Stimulated activated CD4-positive, alpha-beta T cell treated with anti-CD3 and anti-CD28 coated beads, Interleukin-2, amount 100 ng/mL, for 48 hours (primary cell): ENCODE measurements at regions not wholly inside any gene's neighbourhood (a gene's known extent, or its start where the extent isn't known, plus 50 kb on each side); places are given as distances from the start of the nearest gene placed in this dataset.

Experiments used
- DNase-seq, 2 donors: peaks; one replicate each; pipeline ENCODE4 v3.0.0-alpha.2; 2020

DNA sequence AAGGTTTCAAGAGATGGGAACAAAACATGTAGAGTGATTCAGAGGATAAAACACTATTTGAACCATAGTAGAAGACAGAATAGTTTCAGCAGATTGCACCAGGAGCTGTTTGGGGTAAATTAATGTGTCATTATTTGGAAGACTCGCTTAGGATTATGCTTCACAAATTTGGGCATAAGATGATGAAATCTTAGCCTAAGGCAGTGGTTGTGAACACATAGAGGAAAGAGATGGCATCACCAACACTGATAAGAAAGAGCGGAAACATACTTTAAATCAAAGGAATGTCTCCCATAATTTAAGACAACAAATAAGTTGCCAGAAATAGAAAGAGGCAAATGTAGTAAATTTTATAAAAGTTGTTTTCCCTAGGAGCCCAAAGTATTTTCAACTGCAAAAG, 66.1 kb upstream of the TBCA start:
- no peak for DNase-seq

GRCh38 chr5:77841616-77842015, 65.5 kb upstream of the TBCA start:
- no peak for DNase-seq

DNA sequence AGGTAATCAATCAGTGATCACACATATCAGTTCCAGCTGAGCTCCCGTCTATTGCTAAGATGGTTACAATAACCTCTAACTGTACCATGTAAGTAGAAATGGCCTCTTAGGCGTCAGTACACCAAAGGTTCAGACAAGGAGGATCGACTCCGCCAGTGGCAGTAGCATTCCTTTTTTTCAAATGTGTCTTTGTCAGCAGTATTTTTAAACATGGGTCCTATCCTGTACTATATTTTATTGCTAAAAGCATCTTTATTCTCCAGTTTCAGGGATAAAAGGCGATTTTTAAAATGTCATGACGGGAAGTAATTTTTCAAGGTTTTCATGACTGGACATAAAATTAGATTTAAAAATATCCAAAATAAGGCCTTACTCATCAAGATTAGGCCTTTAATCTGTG, 64.8 kb upstream of the TBCA start:
- no peak for DNase-seq

DNA sequence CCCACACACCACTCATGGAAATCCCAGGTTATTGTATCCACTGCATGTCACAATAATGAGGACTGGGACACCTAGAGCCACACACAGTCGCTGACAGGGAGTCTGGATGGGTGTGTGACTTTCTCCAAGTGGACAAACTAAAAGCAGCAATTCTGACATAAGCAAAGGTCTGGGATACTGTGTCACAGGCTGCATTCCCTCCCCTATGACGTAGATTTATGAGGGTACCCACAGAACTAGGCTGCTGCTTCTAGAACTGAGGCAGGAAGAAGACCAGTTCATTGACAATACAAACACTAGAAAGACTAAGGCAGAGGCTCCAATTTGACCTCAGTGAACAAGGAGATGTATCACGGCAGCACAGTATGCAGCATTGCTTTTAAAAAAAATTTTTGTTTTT, 63.6 kb upstream of the TBCA start:
- no peak for DNase-seq

DNA sequence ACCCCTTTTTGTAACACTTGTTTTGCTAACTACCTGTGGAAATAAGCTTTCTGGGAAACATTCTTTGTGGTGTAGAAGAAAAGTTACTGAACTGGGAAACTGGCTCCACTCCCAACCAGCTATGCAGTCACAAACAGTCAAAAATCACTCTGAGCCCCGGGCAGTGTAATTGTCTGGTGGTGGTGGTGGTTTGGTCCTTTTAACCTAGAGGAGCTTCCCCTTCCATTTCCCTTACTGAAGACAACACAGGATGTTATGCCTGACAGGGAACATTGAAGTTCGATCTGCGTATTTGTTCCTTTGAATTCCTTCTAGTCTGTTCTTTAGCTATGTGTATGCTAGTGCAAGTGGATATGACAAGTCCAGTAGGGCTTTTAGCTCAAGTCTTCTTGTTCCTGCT, 56.8 kb upstream of the TBCA start:
- DNase-seq: no peak

DNA sequence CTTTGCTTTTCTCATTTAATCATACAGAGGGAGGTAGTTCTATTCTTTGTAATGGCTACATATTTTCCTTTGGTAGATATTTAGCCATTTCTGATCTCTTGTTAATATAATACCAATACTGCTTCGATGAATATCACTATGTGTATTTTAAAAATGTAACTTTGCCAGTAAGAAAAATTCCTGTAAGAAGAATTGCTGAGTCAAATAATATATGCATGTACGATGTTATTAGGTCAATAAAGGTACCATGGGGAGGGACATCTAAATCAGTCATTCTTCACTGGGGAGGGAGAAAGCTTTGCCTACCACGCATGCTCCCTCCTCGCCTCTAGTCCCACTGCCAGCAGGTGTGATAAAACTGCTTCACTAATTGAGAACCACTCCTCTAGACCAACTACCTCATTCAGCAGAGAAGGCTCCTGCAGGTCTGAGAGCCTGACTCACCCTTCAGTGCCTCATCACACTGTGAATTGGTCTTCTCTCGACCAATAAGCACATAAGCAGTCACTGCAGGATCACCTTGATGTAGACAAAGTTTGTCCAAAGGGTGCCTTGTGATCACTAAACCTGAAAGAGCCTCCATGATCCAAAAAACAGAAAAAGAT, 56.1 kb upstream of the TBCA start:
- DNase-seq: no peak

DNA sequence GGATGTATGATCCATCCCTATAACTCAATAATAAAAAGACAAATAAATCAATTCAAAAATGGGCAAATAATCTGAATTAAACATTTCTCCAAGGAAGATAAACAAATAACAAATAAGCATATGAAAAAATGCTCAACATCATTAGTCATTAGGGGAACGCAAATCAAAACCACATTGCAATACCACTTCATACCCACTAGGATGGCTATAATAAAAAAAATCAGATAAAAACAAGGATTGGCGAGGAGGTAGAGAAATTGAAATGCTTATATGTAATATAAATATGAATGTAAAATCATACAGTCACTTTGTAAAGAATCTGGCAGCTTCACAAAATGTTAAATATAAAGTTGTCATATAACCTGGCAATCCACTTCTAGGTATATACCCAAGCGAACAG, 52.3 kb upstream of the TBCA start:
- no peak for DNase-seq
